HUDEP-2 (cell line): ENCODE measurements at regions not wholly inside any gene's neighbourhood (a gene's known extent, or its start where the extent isn't known, plus 50 kb on each side); places are given as distances from the start of the nearest gene placed in this dataset.

Source experiments
- DNase-seq, 76 experiments: peaks; one replicate each; lab custom pipeline; 2025; ENCODE audit not compliant: unreplicated experiment in 76 of 76; lab: John Stamatoyannopoulos, UW

- no peak for DNase-seq
Measured at GRCh38 chr16:85460252-85461021, 152.7 kb upstream of the GSE1 start.

- DNase-seq: no peak
Measured at GRCh38 chr16:85461022-85461813, 151.9 kb upstream of the GSE1 start.

- peak in 65 of 76 experiments; percentile 5 to 78 (median 54) for DNase-seq
Measured at GRCh38 chr16:85461814-85462713, 151.1 kb upstream of the GSE1 start.

- DNase-seq: peak in 2 of 76 experiments; percentile 13 to 23
Measured at GRCh38 chr16:85462714-85463611, 150.2 kb upstream of the GSE1 start.

GRCh38 chr16:85463672-85464382 lies 149.3 kb upstream of the GSE1 start:
- DNase-seq: no peak

- no peak for DNase-seq
Measured at GRCh38 chr16:85464383-85465305, 148.5 kb upstream of the GSE1 start.

- DNase-seq: peak in 1 of 76 experiments; percentile 5
Measured at GRCh38 chr16:85465328-85466303, 147.5 kb upstream of the GSE1 start.

- no peak for DNase-seq
Measured at GRCh38 chr16:85466304-85466700, 146.8 kb upstream of the GSE1 start.

GRCh38 chr16:85466989-85467388 lies 146.1 kb upstream of the GSE1 start:
- no peak for DNase-seq

GRCh38 chr16:85469929-85470590 lies 143.1 kb upstream of the GSE1 start:
- no peak for DNase-seq

- no peak for DNase-seq
Measured at GRCh38 chr16:85470873-85471272, 142.2 kb upstream of the GSE1 start.

- DNase-seq: no peak
Measured at GRCh38 chr16:85471469-85472431, 141.4 kb upstream of the GSE1 start.

GRCh38 chr16:85472514-85472913 lies 140.6 kb upstream of the GSE1 start:
- DNase-seq: no peak

- DNase-seq: no peak
Measured at GRCh38 chr16:85473323-85473722, 139.8 kb upstream of the GSE1 start.

- peak in 1 of 76 experiments; percentile 12 for DNase-seq
Measured at GRCh38 chr16:85473909-85474620, 139.1 kb upstream of the GSE1 start.
